Chondrocyte (in vitro differentiated cells): ENCODE measurements at regions not wholly inside any gene's neighbourhood (a gene's known extent, or its start where the extent isn't known, plus 50 kb on each side); places are given as distances from the start of the nearest gene placed in this dataset.

Source experiments
- DNase-seq: peaks from one replicate; pipeline ENCODE4 v3.0.0; 2021; ENCODE audit warnings: mixed read lengths, low spot score
- H3K27ac Mint-ChIP-seq: one replicate; pipeline ENCODE4 v1.8.0; 2021; ENCODE audit warnings: mild to moderate bottlenecking, moderate library complexity, mixed read lengths; ENCODE audit not compliant: unreplicated experiment
- H3K27me3 Mint-ChIP-seq: 2 replicates; pipeline ENCODE4 v1.8.0; 2021; ENCODE audit warnings: low read depth, mixed read lengths
- H3K36me3 Mint-ChIP-seq: 2 replicates; pipeline ENCODE4 v1.8.0; 2021; ENCODE audit warnings: low read depth, mixed read lengths
- H3K4me1 Mint-ChIP-seq: 2 replicates; pipeline ENCODE4 v1.8.0; 2021; ENCODE audit warnings: low read depth, mild to moderate bottlenecking, mixed read lengths
- H3K4me3 Mint-ChIP-seq: one replicate; pipeline ENCODE4 v1.8.0; 2021; ENCODE audit warnings: mild to moderate bottlenecking, moderate library complexity, mixed read lengths; ENCODE audit not compliant: unreplicated experiment
- H3K9me3 Mint-ChIP-seq: 2 replicates; pipeline ENCODE4 v1.8.0; 2021; ENCODE audit warnings: low read depth, mixed read lengths
- TF ChIP-seq, protein P1 (sequence below): fragments of 200-600 bp; sonication (generic); IDR thresholded peaks from 2 replicates; pipeline ENCODE4 v1.5.0; 2021; ENCODE audit warnings: antibody characterized with exemption, mild to moderate bottlenecking, moderate library complexity

- Mint-ChIP-seq H3K27ac (no peak overlapping the region), H3K4me3 (peak overlapping the region; percentile 42), H3K27me3 (peaks cover 29% of the 10 kb centered on the region), H3K36me3 (no peaks in the 10 kb centered on the region), H3K9me3 (no peaks in the 10 kb centered on the region), H3K4me1 (peaks cover 12% of the 10 kb centered on the region)
- no peak for DNase-seq
- TF ChIP-seq, protein P1, sequence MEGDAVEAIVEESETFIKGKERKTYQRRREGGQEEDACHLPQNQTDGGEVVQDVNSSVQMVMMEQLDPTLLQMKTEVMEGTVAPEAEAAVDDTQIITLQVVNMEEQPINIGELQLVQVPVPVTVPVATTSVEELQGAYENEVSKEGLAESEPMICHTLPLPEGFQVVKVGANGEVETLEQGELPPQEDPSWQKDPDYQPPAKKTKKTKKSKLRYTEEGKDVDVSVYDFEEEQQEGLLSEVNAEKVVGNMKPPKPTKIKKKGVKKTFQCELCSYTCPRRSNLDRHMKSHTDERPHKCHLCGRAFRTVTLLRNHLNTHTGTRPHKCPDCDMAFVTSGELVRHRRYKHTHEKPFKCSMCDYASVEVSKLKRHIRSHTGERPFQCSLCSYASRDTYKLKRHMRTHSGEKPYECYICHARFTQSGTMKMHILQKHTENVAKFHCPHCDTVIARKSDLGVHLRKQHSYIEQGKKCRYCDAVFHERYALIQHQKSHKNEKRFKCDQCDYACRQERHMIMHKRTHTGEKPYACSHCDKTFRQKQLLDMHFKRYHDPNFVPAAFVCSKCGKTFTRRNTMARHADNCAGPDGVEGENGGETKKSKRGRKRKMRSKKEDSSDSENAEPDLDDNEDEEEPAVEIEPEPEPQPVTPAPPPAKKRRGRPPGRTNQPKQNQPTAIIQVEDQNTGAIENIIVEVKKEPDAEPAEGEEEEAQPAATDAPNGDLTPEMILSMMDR: no peak
Observed at GRCh38 chr10:8331896-8332729, 277.6 kb downstream of the GATA3 start.

DNA sequence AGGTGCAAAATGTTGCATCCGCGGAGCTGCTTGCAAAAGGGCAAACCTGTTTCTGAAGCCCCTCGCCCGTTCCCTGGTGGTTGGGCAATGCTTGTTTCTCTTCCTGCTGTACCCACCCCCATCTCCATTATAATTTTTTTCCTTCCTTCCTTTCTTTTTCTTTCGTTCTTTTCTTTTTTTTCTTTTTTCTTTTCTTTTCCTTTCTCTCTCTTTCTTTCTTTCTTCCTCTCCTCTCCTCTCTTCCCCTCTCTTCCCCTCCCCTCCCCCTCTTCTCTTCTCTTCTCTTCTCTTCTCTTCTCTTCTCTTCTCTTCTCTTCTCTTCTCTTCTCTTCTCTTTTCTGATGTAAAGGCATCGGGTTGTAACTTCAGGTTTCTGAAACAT is 278.2 kb downstream of the GATA3 start:
- Mint-ChIP-seq H3K27me3 (peaks cover 29% of the 10 kb centered on the region), H3K4me1 (peaks cover 12% of the 10 kb centered on the region), H3K9me3 (no peaks in the 10 kb centered on the region), H3K4me3 (peak overlapping the region; percentile 42), H3K27ac (no peak overlapping the region), H3K36me3 (no peaks in the 10 kb centered on the region)
- TF ChIP-seq, protein P1: no peak
- no peak for DNase-seq

- peaks cover 26% of the 10 kb centered on the region for H3K27me3 Mint-ChIP-seq
- H3K4me3 Mint-ChIP-seq: no peak overlapping the region
- no peak for DNase-seq
- H3K27ac Mint-ChIP-seq: no peak overlapping the region
- no peaks in the 10 kb centered on the region for H3K9me3 Mint-ChIP-seq
- TF ChIP-seq, protein P1: no peak
- H3K36me3 Mint-ChIP-seq: no peaks in the 10 kb centered on the region
- H3K4me1 Mint-ChIP-seq: peaks cover 12% of the 10 kb centered on the region
Observed at GRCh38 chr10:8334631-8335030, 280.1 kb downstream of the GATA3 start.

DNA sequence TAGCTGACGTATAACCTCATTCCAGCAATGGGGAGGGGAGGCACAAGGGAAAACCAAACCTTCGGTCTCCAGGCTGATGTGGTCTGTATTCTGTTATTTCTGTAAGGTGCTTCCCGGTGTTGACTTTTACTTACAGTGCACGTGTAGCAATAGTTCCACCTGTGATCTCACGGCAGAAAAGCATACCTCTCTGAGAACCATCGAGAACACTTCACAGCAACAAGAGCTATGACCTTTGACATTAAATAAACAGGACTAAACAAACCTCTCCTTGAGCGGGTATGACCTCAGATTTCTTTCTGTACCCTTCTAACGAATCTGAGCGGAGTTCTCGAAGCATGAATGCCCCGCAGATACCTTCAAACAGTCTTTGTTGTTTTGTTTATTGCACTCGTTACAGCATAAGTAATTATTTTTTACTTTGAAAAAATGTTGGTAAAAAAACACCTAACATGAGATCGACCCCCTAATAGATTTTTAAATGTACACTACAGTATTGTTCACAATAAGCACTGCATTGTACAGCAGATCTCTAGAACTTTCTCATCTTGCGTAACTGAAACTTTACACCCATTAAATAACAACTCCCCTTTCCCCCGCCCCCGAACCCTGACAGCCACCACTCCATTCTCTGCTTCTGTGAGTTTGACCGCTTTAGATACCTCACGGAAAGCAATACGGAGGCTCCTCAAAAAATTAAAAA is 282.3 kb downstream of the GATA3 start:
- peaks cover 12% of the 10 kb centered on the region for H3K4me1 Mint-ChIP-seq
- DNase-seq: no peak
- no peaks in the 10 kb centered on the region for H3K9me3 Mint-ChIP-seq
- no peaks in the 10 kb centered on the region for H3K36me3 Mint-ChIP-seq
- H3K4me3 Mint-ChIP-seq: no peak overlapping the region
- TF ChIP-seq, protein P1: no peak
- no peak overlapping the region for H3K27ac Mint-ChIP-seq
- peaks cover 13% of the 10 kb centered on the region for H3K27me3 Mint-ChIP-seq

- DNase-seq: no peak
- Mint-ChIP-seq H3K4me3 (no peak overlapping the region), H3K27me3 (peaks cover 9% of the 10 kb centered on the region), H3K27ac (no peak overlapping the region), H3K9me3 (no peaks in the 10 kb centered on the region), H3K4me1 (peaks cover 7% of the 10 kb centered on the region), H3K36me3 (no peaks in the 10 kb centered on the region)
- TF ChIP-seq, protein P1: no peak
Observed at GRCh38 chr10:8337332-8337651, 282.8 kb downstream of the GATA3 start.
